Mesenchymal stem cell (in vitro differentiated cells and primary cell): ENCODE measurements at regions not wholly inside any gene's neighbourhood (a gene's known extent, or its start where the extent isn't known, plus 50 kb on each side); places are given as distances from the start of the nearest gene placed in this dataset.

Experiments used
- DNase-seq: peaks from one replicate; pipeline ENCODE4 v3.0.0-alpha.2; 2013
- H2AFZ ChIP-seq: one replicate; pipeline ENCODE4 v1.6.1; 2013; ENCODE audit warnings: low read depth, mild to moderate bottlenecking, control low read depth, inconsistent platforms, low read length, moderate library complexity
- H2AK5ac ChIP-seq: 2 replicates; pipeline ENCODE4 v1.6.1; 2013; ENCODE audit warnings: low read length, moderate library complexity, mild to moderate bottlenecking, inconsistent platforms; ENCODE audit not compliant: severe bottlenecking
- H2BK120ac ChIP-seq: one replicate; pipeline ENCODE4 v1.6.1; 2013; ENCODE audit warnings: low read depth, mild to moderate bottlenecking, inconsistent platforms, low read length, moderate library complexity
- H2BK12ac ChIP-seq, 2 experiments: one replicate each; pipeline ENCODE4 v1.6.1; 2013; ENCODE audit warnings: inconsistent platforms in 2 of 2, low read length in 2 of 2, mild to moderate bottlenecking in 2 of 2, moderate library complexity in 2 of 2, control low read depth in 1 of 2
- H2BK15ac ChIP-seq: one replicate; pipeline ENCODE4 v1.6.1; 2013; ENCODE audit warnings: mild to moderate bottlenecking, low read depth, inconsistent platforms; ENCODE audit not compliant: poor library complexity, severe bottlenecking
- H2BK5ac ChIP-seq: 2 replicates; pipeline ENCODE4 v1.6.1; 2013; ENCODE audit warnings: low read depth, mild to moderate bottlenecking, low read length, control low read depth, inconsistent platforms; ENCODE audit not compliant: poor library complexity, severe bottlenecking
- H3K14ac ChIP-seq, 2 experiments: one replicate each; pipeline ENCODE4 v1.6.1; 2013; ENCODE audit warnings: inconsistent platforms in 2 of 2, low read length in 2 of 2, control low read depth in 1 of 2, mild to moderate bottlenecking in 1 of 2, moderate library complexity in 1 of 2
- H3K18ac ChIP-seq, 2 experiments: one replicate each; pipeline ENCODE4 v1.6.1; 2013; ENCODE audit warnings: inconsistent platforms in 2 of 2, low read length in 2 of 2, control low read depth in 1 of 2, low read depth in 1 of 2, mild to moderate bottlenecking in 1 of 2
- H3K23ac ChIP-seq, 2 experiments: one replicate each; pipeline ENCODE4 v1.6.1; 2013; ENCODE audit warnings: inconsistent platforms in 2 of 2, low read length in 2 of 2, mild to moderate bottlenecking in 2 of 2, moderate library complexity in 2 of 2, control low read depth in 1 of 2
- H3K27ac ChIP-seq: 2 replicates; pipeline ENCODE4 v1.5.1; 2013; ENCODE audit warnings: mild to moderate bottlenecking, moderate library complexity, low read length, control low read depth, inconsistent platforms; ENCODE audit not compliant: poor library complexity, severe bottlenecking
- H3K27me3 ChIP-seq, 2 experiments: 2 replicates each; pipeline versions ENCODE4 v1.6.1 to v1.7.0; 2013; ENCODE audit warnings: low read length in 2 of 2, mild to moderate bottlenecking in 2 of 2, moderate library complexity in 2 of 2, control low read depth in 1 of 2, inconsistent platforms in 1 of 2; ENCODE audit not compliant: control insufficient read depth in 1 of 2, insufficient read depth in 1 of 2
- H3K36me3 ChIP-seq, 2 experiments: 2 replicates each; pipeline versions ENCODE4 v1.6.1 to v1.7.0; 2013; ENCODE audit warnings: low read length in 2 of 2, control low read depth in 1 of 2, inconsistent platforms in 1 of 2, low read depth in 1 of 2, mild to moderate bottlenecking in 1 of 2; ENCODE audit not compliant: insufficient read depth in 2 of 2, control insufficient read depth in 1 of 2
- H3K4ac ChIP-seq, 2 experiments: one replicate each; pipeline ENCODE4 v1.6.1; 2013; ENCODE audit warnings: inconsistent platforms in 2 of 2, low read length in 2 of 2, mild to moderate bottlenecking in 2 of 2, moderate library complexity in 2 of 2, control low read depth in 1 of 2, low read depth in 1 of 2
- H3K4me1 ChIP-seq: 2 replicates; pipeline ENCODE4 v1.6.1; 2013; ENCODE audit warnings: low read depth, low read length, control low read depth; ENCODE audit not compliant: control insufficient read depth, insufficient read depth
- H3K4me2 ChIP-seq: 2 replicates; pipeline ENCODE4 v1.6.1; 2013; ENCODE audit warnings: low read length, mild to moderate bottlenecking, inconsistent platforms; ENCODE audit not compliant: poor library complexity, severe bottlenecking
- H3K4me3 ChIP-seq, 2 experiments: 2 replicates each; pipeline versions ENCODE4 v1.5.1 to v1.7.0; 2013; ENCODE audit warnings: low read length in 2 of 2, mild to moderate bottlenecking in 2 of 2, control low read depth in 1 of 2, low read depth in 1 of 2; ENCODE audit not compliant: insufficient read depth in 1 of 2
- H3K79me1 ChIP-seq: replicated peaks from 2 replicates; pipeline ENCODE4 v1.6.1; 2013; ENCODE audit warnings: mild to moderate bottlenecking, control low read depth, low read length, inconsistent platforms; ENCODE audit not compliant: poor library complexity, severe bottlenecking
- H3K9ac ChIP-seq: 2 replicates; pipeline ENCODE4 v1.7.0; 2013; ENCODE audit warnings: mild to moderate bottlenecking, low read length, moderate library complexity
- H3K9me3 ChIP-seq: 2 replicates; pipeline ENCODE4 v1.7.0; 2013; ENCODE audit warnings: mild to moderate bottlenecking, low read length; ENCODE audit not compliant: control insufficient read depth
- H4K8ac ChIP-seq: one replicate; pipeline ENCODE4 v1.6.1; 2013; ENCODE audit warnings: inconsistent platforms, mild to moderate bottlenecking, low read length, moderate library complexity
- H4K91ac ChIP-seq: one replicate; pipeline ENCODE4 v1.6.1; 2013; ENCODE audit warnings: mild to moderate bottlenecking, low read length, inconsistent platforms
- WGBS: methylation state at CpG from one replicate; pipeline ENCODE4 v1.1.7; 2013; ENCODE audit warnings: mixed read lengths; 5-methylcytosine and 5-hydroxymethylcytosine counted together

DNA sequence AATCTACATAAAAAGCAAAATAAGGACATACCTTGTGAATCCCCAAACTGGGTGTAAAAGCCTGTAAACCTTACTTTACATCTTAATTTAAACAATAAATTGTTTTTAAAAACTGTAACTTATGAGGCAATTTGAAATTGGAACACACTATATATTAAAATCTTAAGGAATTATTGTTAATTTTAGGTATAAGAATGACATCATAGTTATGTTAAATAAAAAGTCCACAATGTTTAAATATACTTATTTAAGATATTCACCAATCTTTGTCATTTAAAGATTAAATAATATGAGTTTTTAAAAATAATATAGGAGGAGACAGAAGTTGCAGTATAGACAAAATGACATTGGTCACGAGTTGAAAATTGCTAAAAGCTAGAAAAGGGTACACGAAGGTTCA is 621.9 kb upstream of the POU3F2 start:
- Histone ChIP-seq H4K8ac (no peak overlapping the region), H3K4me1 (no peaks in the 10 kb centered on the region), H2BK120ac (no peak overlapping the region), H2AFZ (no peak overlapping the region), H3K9me3 (no peaks in the 10 kb centered on the region), H2AK5ac (no peak overlapping the region), H3K9ac (no peak overlapping the region), H3K4me3 (no peak overlapping the region), H2BK15ac (no peak overlapping the region), H3K4me2 (no peak overlapping the region), H4K91ac (no peak overlapping the region), H3K27me3 (no peaks in the 10 kb centered on the region), H3K27ac (no peak overlapping the region), H3K4ac (no peak overlapping the region), H3K18ac (no peak overlapping the region), H3K36me3 (no peaks in the 10 kb centered on the region), H3K14ac (no peak overlapping the region), H2BK12ac (no peak overlapping the region), H3K23ac (no peak overlapping the region), H3K79me1 (no peaks in the 10 kb centered on the region), H2BK5ac (no peak overlapping the region)
- 57% methylated on average over 2 of the region's 2 CpGs for WGBS
- DNase-seq: no peak

DNA sequence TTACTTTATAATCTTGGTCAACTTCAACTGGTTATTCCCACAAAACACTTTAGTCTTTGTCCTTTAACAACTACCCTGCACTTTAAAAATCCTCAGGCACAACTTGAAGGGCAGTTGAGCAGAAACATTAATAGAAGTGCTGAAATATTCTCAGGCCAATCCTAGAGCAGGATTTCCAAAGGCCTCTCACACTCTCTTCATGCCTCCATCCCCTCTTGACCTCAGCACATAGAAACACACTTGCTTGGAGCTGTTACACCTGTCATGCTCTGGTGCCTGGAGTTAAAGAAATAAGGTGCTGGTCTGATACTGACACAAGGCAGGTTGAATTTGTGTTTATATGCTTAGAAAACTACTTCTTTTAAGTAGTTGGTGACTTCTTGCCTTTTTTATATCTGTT is 618.8 kb upstream of the POU3F2 start:
- Histone ChIP-seq H3K9me3 (no peaks in the 10 kb centered on the region), H2BK120ac (no peak overlapping the region), H3K18ac (no peak overlapping the region), H3K27ac (no peak overlapping the region), H3K4me1 (no peaks in the 10 kb centered on the region), H3K4me2 (no peak overlapping the region), H4K8ac (no peak overlapping the region), H3K4ac (no peak overlapping the region), H2BK15ac (no peak overlapping the region), H3K9ac (no peak overlapping the region), H2AK5ac (no peak overlapping the region), H2AFZ (no peak overlapping the region), H3K4me3 (no peak overlapping the region), H3K27me3 (no peaks in the 10 kb centered on the region), H3K79me1 (no peaks in the 10 kb centered on the region), H2BK5ac (no peak overlapping the region), H3K36me3 (no peaks in the 10 kb centered on the region), H2BK12ac (no peak overlapping the region), H3K23ac (no peak overlapping the region), H4K91ac (no peak overlapping the region), H3K14ac (no peak overlapping the region)
- DNase-seq: no peak

DNA sequence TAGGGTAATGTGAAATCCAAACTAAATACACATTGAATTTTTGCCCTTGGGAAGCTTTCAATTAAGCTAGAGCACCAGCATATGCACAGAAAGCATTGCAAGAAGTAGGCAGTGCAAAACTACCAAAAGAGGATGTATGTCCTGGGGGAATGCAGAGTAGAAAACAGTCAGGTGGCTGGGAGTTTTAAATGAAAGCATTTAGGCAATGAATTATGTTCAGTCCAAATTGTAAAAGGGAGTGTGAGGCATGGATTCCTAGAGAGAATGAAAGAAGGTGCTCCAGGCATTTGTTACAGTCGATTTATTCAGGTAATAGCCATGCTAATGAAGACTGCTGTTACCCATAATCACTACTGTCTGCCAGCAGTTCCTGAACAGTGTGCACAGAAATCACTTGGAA is 604.1 kb upstream of the POU3F2 start:
- Histone ChIP-seq H4K8ac (no peak overlapping the region), H3K27me3 (no peaks in the 10 kb centered on the region), H3K23ac (no peak overlapping the region), H2AFZ (no peak overlapping the region), H3K9me3 (no peaks in the 10 kb centered on the region), H3K4me2 (no peak overlapping the region), H3K27ac (no peak overlapping the region), H3K14ac (no peak overlapping the region), H3K4me1 (no peaks in the 10 kb centered on the region), H2BK12ac (no peak overlapping the region), H3K18ac (no peak overlapping the region), H3K79me1 (no peaks in the 10 kb centered on the region), H3K9ac (no peak overlapping the region), H3K36me3 (no peaks in the 10 kb centered on the region), H2BK15ac (no peak overlapping the region), H2BK5ac (no peak overlapping the region), H3K4ac (no peak overlapping the region), H3K4me3 (no peak overlapping the region), H4K91ac (no peak overlapping the region), H2AK5ac (no peak overlapping the region), H2BK120ac (no peak overlapping the region)
- DNase-seq: no peak
- WGBS: 24% methylated on average over 1 of the region's 1 CpG

DNA sequence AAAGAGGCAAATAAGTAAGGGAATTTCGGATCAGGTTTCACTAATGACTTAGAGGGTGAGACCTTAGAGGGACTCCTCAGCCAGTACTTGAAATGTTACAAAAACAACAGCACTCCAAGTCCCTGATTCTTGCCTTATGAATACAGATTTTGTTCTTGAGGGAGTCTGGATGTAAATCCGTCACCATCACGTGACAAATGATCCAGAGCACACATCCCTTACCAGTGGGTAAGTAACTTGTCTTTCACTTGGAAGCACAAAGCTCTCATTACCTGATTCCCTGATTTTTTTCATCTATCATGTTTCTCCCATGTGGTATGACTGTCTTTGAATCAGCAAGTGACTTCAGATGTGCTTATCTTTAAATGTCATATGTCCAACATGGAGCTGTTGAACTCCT is 595.3 kb upstream of the POU3F2 start:
- no peak overlapping the region for H2BK15ac ChIP-seq
- no peak overlapping the region for H2BK12ac ChIP-seq
- H3K4me3 ChIP-seq: no peak overlapping the region
- no peak overlapping the region for H3K23ac ChIP-seq
- no peak overlapping the region for H2BK5ac ChIP-seq
- H3K4me1 ChIP-seq: no peaks in the 10 kb centered on the region
- H3K79me1 ChIP-seq: no peaks in the 10 kb centered on the region
- H3K27me3 ChIP-seq: no peaks in the 10 kb centered on the region
- H4K8ac ChIP-seq: no peak overlapping the region
- H3K14ac ChIP-seq: no peak overlapping the region
- no peak overlapping the region for H3K9ac ChIP-seq
- no peak overlapping the region for H3K27ac ChIP-seq
- no peak overlapping the region for H3K18ac ChIP-seq
- no peaks in the 10 kb centered on the region for H3K36me3 ChIP-seq
- 76% methylated on average over 3 of the region's 3 CpGs for WGBS
- H3K4me2 ChIP-seq: no peak overlapping the region
- H3K4ac ChIP-seq: no peak overlapping the region
- H2AFZ ChIP-seq: no peak overlapping the region
- no peak for DNase-seq
- no peak overlapping the region for H2BK120ac ChIP-seq
- no peak overlapping the region for H4K91ac ChIP-seq
- H2AK5ac ChIP-seq: no peak overlapping the region
- peaks cover under 1% of the 10 kb centered on the region for H3K9me3 ChIP-seq
